DMS53 treated with DMSO at 0.1 percent for 48 hours (cell line): ENCODE measurements at regions not wholly inside any gene's neighbourhood (a gene's known extent, or its start where the extent isn't known, plus 50 kb on each side); places are given as distances from the start of the nearest gene placed in this dataset.

Source experiments
- DNase-seq: peaks from one replicate; lab custom pipeline; 2025; ENCODE audit not compliant: unreplicated experiment; lab: John Stamatoyannopoulos, UW

DNA sequence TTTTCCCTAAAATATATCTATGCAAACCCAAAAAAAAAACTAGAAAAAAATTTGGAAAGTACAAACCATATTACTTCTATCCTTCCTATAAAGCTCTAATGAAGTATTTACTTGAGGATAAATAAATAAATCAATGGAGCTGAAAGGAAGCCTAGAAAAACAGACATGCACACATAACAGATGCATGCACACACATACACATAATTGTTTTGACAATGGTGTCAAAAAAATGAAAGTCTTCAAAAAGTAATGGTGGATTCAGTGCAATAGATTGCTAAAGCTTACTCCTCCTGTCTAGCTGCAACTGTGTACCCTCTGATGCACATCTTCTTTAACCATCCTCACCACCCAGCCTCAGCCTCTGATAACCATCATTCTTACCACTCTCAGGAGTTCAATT is 521.9 kb upstream of the RGS18 start:
- DNase-seq = no peak

DNA sequence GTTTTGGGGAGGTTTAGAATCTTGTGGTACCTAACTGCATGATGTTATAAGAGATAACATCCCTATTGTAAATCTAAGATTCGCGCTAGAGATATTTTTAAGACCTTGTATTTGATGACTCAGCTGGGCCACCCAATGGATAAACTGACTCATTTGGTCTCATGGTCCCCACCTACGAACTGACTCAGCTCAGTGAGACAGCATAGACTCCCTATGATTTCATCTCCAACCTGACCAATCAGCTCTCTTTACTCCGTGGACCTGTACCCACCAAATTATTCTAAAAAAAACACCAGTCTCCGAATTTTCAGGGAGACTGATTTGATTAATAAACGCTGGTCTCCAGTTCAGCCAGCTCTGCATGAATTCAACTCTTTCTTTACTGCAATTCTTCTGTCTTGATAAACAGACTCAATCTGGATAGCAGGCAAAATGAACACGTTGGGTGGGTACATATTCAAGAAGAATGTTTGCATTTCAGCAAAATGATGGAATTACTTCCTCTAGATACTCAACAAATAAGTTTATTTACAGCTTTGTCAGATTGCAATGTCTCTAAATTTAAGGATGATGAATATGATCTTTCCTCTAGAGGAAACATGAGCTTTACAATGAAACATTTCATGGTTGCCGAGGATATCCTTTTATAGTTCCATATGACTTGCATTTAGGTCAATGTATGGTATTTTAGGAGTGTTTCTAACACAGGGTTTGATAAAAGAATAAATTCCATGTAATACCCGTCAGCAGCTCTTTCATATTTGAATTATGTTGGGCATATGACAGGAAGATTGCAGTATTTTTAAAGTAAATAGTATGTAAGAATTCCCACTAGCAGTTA is 516.6 kb upstream of the RGS18 start:
- no peak for DNase-seq

DNA sequence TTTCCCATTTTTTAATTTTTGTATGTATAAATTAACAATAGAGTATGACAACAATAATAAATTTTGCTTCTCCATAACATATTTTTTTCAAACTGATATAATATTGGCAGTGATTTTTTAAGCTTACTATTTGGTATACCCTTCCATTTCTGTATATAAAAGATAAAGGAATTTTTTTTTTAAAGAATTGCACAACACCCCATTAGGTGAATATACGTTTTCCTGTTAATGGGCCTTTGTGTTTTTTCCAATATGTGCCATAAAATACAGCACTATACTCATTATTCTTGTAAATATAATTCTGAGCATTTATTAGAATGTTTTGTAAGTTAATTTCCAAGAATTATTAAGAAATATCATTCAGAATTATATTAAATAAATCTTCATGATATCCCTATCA is 515.2 kb upstream of the RGS18 start:
- no peak for DNase-seq

DNA sequence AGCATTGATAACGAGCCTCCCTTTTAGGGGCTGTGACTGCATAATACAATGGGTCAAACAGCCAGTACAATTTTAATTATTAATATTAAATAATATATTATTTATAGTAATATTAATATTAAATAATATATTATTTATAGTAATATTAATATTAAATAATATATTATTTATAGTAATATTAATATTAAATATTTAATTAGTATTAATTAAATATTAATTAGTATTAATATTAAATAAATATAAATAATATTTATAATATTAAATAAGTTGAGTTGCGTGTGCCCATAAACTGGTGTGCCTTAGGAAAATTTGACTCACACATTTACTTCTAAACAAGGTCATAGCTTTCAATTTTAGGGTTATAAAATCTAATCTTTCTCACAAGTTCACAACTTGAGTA is 509.3 kb upstream of the RGS18 start:
- DNase-seq = no peak

DNA sequence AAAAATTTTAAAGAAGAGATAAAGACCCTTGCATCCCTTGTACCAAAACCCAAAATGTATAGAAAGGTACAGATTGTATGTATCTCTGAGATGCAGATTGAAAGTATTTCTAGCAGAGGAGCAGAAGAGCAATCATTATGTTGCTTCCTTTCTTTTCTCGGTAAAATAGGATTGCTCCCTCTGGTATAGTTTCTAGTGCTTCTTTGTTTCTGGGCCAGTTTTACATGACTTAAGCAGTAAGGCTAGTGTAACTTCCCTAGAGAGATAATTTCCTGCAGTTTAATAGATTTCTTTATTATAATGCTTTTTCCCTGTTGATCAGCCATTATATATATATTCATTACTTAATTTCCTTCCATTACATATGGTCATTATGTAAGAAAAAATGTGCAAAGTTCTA is 496.2 kb upstream of the RGS18 start:
- no peak for DNase-seq

DNA sequence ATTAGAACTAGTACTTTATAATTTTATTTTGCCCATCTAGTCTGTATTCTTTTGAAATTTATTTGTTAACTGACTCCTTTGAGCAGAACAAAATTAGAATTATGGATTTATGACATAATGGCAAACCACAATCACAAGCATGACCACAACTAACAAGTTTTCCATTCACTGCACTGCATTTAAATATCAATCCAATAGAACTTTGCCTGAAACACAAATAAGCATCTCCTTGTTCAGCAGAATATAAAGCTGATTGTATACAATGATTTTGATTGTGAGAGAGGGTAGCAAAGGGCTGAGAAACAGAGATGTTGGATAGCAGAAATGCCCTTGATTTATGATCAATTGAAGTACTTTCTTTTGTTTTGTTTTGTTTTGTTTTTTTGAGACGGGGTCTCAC is 495.5 kb upstream of the RGS18 start:
- no peak for DNase-seq

DNA sequence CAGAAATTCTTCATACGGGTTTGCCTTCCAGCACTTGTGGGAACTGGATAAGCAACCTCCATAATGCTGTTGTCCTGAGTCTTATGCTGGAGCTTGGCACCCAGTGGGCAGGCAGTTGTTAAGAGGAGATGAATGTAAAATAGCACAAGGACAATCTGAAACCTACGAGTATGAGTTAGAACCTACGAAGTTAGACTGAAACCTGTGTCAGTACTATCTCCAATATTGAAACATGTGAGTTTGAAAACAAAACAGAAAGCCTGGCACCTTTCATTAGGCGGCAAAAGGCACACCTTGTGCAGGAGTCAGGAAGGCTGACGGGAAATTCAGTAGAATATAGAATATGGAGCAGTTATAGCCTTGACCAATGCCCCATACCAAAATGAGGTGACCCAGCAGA is 489.7 kb upstream of the RGS18 start:
- no peak for DNase-seq

DNA sequence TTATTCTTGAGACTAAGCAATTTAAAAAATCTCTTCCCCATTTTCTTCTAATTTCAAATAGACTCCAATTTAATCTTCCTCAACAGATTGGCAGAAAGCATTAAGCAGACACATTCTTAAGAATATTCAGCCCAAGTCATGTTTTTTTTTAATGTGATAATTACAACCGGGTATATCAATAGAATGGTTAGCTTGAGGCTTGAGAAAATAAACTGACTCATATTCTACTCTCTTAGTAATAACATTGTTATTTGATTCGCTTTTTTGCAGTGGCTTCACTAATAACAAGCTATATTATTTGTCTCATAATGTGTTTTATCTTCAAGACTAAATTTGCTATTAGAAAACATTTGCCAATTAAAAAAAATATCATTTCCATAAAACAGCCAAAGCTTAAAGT is 488.6 kb upstream of the RGS18 start:
- DNase-seq = no peak

DNA sequence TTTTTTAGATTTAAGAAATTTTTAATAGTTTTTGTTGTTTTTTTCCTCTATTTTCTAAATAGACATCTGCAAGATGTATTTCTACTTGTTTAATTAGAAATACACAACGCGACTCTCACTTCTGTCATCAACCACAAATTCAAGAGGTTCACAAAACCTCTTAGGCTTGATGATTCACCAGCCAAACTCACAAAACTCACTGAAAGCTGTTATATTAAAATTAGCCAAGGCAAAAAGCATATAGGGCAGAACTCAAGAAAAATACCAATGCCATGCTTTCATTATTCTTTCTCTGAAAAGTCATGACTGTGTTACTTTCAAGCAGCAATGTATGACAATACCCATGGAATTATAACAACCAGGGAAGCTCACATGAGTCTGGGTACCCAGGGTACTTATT is 487.0 kb upstream of the RGS18 start:
- DNase-seq = no peak

DNA sequence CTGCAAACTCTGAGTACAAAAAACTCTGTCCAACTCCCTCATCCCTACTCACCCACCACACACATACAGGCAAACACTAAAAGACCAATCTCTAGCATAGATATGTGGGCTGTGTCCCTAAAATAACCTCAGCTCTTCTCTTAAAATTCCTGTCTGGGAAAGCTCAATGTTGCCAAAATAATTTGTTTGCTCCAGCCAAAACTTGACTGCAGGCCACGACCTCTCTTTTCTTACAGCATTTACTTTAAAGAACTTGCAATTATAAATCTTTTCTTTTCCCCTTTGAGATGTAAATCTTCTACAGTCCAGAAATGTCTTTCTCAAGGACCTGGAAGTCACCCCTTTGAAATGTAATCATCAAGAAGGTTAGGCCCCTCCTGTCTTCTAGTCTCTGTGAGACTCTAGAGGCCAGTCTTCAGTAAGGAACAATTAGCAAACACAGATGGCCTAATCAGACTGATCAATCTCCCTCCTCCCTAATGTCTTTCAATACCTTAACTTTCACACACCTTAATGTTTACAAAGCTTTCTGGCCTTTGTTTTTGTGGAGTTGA is 483.6 kb upstream of the RGS18 start:
- DNase-seq = no peak

DNA sequence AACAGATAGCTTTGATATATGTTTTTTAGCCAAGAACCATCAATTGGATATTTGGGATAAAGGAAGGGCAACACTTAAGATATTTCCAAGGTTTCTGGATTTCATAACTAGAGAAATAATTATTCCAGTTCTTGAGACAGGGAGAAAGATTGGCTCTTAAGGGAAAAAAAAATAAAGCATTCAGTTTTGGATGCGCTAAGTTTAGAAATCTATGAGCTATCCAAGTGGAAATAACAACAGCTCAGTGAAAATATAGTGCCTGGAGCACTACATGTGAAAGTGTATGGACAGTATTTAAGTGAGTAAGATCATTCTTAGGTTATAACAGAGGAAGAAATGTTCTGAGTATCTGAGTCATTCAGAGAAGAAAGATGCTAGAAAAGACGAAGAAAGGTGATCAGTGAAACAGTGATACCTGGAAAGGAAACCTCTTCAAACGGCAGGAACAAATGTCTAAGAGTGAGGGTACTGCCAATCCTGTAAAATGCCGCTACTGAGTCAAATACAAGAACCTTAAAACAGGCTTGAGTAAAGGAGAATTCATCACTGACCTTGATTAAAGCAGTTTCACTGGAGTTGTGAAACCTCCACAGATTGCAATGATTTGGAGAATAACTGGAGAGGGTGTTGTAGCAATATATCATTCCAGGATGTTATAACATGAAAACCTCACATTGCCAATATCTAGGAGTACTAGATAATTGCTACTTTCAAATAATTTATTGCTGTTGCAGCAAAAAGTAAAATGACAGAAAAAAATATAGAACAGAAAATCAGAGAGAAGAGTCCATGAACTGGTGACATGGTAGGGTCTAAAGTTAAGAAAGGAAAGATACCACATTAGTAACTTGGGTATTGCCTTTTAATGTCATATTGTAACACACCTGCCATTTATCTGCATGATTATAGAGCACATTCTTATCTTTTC is 482.1 kb upstream of the RGS18 start:
- DNase-seq = no peak

DNA sequence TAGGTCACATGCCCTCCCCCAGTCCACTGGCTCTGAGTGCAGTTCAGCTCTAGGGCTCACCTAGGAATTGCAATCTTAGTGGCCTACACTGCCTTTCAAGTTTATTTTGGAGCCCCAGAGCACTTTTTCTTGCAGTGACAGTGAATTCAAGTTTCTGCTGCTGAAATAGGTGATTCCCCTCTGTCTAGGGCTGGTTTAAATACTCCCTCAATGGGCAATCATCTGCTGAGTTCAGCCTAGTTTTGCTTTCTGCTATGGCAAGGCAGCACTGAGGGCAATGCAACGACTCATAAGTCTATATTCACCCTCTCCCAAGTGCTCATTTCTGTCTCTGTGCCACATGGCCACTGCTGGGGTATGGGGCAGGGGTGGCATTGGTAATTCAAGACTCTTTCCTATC is 472.6 kb upstream of the RGS18 start:
- no peak for DNase-seq

DNA sequence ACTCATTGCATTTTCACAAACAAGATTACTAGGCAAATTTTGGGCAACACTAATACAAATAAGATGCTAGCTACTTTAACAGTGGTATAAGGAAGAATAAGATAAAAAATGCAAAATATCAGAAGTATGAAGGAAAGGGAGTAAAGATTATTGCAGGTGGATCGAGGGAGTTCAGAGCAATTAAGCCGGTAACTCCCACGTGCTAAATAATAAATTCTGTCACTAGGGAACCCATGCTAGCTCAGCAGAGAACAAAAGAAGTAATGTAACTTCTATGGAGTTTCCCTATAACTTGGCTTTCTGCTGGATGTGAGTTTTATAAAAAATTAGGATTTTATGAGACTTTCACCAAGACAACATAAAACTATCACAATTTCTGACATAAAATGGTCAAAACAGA is 470.5 kb upstream of the RGS18 start:
- DNase-seq = no peak

DNA sequence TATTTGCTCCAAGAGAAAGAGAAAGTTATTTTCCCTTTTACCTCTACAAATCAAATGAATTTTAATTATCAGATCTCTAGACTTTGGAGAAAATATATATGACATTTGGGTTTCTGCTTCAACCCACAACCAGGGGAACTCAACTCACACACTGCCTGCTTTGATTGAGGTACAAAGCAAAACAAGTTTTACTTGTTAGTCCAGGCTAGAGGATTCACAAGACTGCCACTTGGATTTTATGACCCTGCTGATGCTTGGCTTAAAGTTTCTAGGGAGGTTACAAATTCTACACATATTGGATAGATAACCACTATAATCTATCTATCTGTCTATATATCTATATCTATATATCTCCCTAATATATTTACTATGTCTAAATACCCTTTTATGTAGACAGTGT is 467.3 kb upstream of the RGS18 start:
- DNase-seq = peak; percentile 12

DNA sequence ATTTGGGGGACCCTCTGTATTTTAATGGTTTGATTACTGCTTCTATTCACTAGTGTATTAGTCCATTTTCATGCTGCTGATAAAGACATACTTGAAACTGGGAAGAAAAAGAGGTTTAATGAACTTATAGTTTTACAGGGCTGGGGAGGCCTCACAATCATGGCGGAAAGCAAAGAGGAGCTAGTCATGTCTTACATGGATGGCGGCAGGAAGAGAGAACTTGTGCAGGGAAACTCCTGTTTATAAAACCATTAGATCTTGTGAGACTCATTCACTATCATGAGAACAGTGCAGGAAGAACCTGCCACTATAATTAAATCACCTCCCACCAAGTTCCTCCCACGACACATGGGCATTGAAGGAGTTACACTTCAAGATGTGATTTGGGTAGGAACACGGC is 464.5 kb upstream of the RGS18 start:
- no peak for DNase-seq

DNA sequence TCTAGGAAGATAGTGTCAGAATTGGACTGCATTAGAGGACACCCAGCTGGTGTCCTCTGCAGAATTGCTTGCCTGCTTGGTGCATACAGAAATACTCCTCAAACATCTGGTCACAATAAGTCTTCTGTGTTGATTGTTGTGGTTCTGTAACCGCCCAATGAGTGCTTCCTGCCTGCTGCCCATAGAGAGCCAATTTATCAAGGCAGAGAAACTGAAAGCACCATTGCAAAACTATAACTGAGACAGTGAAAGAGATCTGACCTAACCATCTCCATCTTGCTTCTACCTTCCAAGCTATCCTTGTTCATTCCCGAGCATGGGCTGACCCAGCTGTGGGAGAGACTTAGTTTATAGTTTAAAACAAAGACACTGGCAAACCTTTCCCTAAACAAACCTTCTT is 462.4 kb upstream of the RGS18 start:
- DNase-seq = no peak

DNA sequence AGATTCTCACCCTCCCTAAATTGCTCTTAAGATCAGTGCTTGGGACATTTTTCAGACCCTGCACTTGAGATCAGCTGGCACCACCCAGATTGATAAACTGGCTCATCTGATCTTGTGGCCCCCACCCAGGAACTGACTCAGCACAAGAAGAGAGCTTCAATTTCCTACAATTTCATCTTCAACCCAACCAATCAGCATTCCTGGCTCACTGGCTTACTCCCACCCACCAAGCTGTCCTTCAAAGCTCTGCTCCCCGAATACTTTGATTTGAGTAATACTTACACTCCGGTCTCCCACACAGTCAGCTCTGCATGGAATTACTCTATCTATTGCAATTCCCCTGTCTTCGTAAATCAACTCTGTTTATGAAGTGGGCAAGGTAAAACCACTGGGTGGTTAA is 461.9 kb upstream of the RGS18 start:
- DNase-seq = no peak

DNA sequence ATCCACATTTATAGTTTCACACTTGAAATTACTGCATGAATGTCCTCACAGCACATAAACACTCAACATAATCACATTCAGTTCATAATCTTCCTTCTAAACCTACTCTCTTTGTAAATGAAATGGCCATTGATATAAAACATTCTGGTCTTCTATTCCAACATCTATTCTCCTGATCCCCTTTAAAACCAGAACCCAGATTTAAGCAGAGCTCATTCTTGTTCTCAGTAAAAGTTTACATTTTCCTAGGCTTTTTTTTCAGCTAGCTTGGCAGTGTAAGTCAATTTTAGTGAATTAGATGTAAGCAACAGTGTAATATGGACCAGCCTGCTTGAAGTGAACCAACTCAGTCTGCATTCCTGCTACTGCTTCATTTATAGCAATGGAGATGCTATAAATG is 460.7 kb upstream of the RGS18 start:
- DNase-seq = no peak

DNA sequence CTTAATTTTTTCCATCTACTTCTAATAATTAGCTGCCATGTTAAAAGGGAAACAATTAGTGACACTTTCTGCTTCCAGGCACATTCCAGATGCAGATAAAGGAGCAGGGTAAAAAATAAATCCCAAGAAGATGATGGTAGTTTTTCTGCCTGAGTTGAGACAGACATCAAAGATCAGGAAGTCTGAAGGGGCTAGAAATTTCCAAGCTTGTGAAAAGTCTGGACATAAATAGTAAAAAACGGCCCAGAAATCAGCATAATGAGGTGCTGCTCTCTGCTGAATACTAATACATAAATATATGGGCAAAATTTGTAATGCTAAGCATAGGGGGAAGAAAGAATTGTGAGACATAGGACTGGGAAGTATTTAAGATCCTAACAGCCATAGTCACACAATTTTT is 460.0 kb upstream of the RGS18 start:
- DNase-seq = no peak

DNA sequence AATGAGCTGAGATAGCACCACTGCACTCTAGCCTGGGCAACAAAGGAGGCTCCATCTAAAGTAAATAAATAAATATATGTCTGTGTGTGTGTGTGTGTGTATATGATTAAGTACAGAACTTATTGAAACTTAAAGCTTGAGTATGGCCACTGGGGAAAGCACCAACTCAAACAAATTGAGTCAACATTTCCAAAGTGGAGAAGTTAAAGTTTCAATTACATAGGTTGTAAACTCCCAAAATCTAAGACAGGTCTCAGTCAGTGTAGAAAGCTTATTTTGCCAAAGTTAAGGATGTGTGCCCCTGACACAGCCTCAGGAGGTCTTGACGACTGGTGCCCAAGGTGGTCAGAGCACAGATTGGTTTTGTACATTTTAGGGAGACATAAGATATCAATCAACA is 458.9 kb upstream of the RGS18 start:
- DNase-seq = no peak

DNA sequence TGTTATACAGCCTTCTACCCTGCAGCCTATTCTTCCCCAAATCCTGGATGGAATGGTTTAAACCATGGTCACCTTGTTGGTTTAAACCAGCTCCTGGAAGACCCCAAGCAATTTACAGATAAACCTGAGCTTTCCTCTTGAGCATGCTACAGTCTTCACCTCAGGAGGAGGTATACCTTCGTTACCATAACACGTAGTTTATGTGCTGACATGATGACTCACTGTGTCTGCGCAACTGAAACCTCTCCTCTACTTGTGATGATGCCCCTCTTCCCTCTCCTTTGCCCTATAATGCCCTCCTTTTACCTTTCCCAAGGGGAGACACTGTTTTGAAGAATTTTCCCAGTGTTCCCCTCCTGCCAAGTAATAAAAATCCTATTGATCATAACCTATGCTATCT is 457.3 kb upstream of the RGS18 start:
- DNase-seq = no peak

DNA sequence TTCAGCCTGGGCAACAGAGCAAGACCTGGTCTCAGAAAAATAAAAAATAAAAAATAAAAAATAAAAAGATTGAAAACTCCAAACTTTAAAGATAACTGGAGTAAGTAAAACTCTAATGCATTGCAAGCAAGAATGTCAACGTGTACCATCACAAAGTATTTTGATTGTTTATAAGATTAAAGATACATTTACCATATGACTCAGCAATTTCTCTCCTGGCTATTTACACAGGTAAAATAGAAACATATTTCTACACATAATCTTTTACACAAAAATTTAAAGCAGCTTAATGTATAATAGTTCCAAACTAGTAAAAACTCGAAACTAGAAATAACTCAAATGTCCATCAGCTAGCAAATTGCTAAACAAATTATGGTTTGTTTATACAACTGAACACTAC is 456.1 kb upstream of the RGS18 start:
- peak; percentile 7 for DNase-seq
